ENCODE measurements at regions not wholly inside any gene's neighbourhood (a gene's known extent, or its start where the extent isn't known, plus 50 kb on each side); places are given as distances from the start of the nearest gene placed in this dataset.

GRCh38 chr4:137641544-137641943 lies 109.2 kb upstream of the PCDH18 start:
- TF ChIP-seq, protein P1, sequence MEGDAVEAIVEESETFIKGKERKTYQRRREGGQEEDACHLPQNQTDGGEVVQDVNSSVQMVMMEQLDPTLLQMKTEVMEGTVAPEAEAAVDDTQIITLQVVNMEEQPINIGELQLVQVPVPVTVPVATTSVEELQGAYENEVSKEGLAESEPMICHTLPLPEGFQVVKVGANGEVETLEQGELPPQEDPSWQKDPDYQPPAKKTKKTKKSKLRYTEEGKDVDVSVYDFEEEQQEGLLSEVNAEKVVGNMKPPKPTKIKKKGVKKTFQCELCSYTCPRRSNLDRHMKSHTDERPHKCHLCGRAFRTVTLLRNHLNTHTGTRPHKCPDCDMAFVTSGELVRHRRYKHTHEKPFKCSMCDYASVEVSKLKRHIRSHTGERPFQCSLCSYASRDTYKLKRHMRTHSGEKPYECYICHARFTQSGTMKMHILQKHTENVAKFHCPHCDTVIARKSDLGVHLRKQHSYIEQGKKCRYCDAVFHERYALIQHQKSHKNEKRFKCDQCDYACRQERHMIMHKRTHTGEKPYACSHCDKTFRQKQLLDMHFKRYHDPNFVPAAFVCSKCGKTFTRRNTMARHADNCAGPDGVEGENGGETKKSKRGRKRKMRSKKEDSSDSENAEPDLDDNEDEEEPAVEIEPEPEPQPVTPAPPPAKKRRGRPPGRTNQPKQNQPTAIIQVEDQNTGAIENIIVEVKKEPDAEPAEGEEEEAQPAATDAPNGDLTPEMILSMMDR (IDR thresholded peaks at IDR 0.05) = no peak
- Mint-ChIP-seq H3K36me3 (no peaks in the 10 kb centered on the region), H3K4me1 (no peaks in the 10 kb centered on the region), H3K27ac (no peak overlapping the region), H3K4me3 (no peak overlapping the region), H3K27me3 (ENCODE audit: low read depth in 3 of 3) (peaks cover 0 to 2% (median 0%) of the 10 kb centered on the region in 3 donors), H3K9me3 (no peaks in the 10 kb centered on the region)
- no peaks in the 10 kb centered on the region for H3K79me2 ChIP-seq (ENCODE audit: insufficient read depth, low read length)
- intact Hi-C loops (cut with micrococcal nuclease) = no loop called here
- H3K27me3 ChIP-seq (ENCODE audit: control insufficient read depth in 2 of 2, insufficient read depth in 2 of 2, low read length in 2 of 2) = no peaks in the 10 kb centered on the region
- H3K9me3 ChIP-seq (replicated peaks in 1 of 2; ENCODE audit: control insufficient read depth in 1 of 2, insufficient read depth in 1 of 2, low read length in 2 of 2) = no peaks in the 10 kb centered on the region
- no peak overlapping the region for H3K9ac ChIP-seq (ENCODE audit: insufficient read depth, low read length, poor library complexity, severe bottlenecking)
- H2AFZ ChIP-seq (ENCODE audit: insufficient read depth, low read depth, low read length, poor library complexity, severe bottlenecking) = no peak overlapping the region
- no peaks in the 10 kb centered on the region for H3K4me1 ChIP-seq (ENCODE audit: control insufficient read depth in 1 of 2, insufficient read depth in 2 of 2, low read length in 2 of 2)
- DNase-seq = no peak
- no peak overlapping the region for H3K4me2 ChIP-seq (replicated peaks; ENCODE audit: extremely low read depth, low read length, poor library complexity, severe bottlenecking)
- no peak overlapping the region for H3K27ac ChIP-seq (ENCODE audit: low read depth in 1 of 2, low read length in 2 of 2)
- H3K4me3 ChIP-seq (replicated peaks in 1 of 3; ENCODE audit: low read depth in 2 of 3, low read length in 3 of 3) = no peak overlapping the region
- no peaks in the 10 kb centered on the region for H3K36me3 ChIP-seq (replicated peaks in 1 of 2; ENCODE audit: control insufficient read depth in 1 of 2, insufficient read depth in 2 of 2, low read length in 2 of 2)
- WGBS (ENCODE audit: insufficient coverage) = 100% methylated on average over 1 of the region's 3 CpGs
- no peaks in the 10 kb centered on the region for H4K20me1 ChIP-seq (ENCODE audit: insufficient read depth, low read length)

DNA sequence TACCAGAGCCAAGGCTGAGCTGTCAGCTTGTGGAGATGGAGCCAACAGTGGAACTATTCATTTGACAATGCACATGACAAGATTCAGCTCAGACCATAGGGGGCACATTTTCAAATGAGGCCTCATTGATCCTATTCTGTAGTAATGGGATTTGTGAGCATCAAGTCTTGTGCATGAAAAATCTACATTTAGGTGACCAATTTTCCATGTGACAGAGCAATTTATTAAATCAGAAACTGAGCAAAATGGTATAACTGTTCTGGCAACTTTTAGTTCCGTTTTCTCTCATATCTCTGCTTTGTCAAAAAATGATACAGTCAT lies 108.5 kb upstream of the PCDH18 start:
- no peaks in the 10 kb centered on the region for H3K4me1 ChIP-seq (ENCODE audit: control insufficient read depth in 1 of 2, insufficient read depth in 2 of 2, low read length in 2 of 2)
- H3K27me3 Mint-ChIP-seq (ENCODE audit: low read depth in 3 of 3) = peaks cover 0 to 2% (median 0%) of the 10 kb centered on the region in 3 donors
- no peak overlapping the region for H3K4me3 Mint-ChIP-seq
- TF ChIP-seq, protein P1 (IDR thresholded peaks at IDR 0.05) = no peak
- no peak overlapping the region for H3K27ac ChIP-seq (ENCODE audit: low read depth in 1 of 2, low read length in 2 of 2)
- H3K9me3 ChIP-seq (replicated peaks in 1 of 2; ENCODE audit: control insufficient read depth in 1 of 2, insufficient read depth in 1 of 2, low read length in 2 of 2) = no peaks in the 10 kb centered on the region
- H3K79me2 ChIP-seq (ENCODE audit: insufficient read depth, low read length) = no peaks in the 10 kb centered on the region
- no peaks in the 10 kb centered on the region for H3K36me3 Mint-ChIP-seq
- H3K4me1 Mint-ChIP-seq = no peaks in the 10 kb centered on the region
- no peak overlapping the region for H3K9ac ChIP-seq (ENCODE audit: insufficient read depth, low read length, poor library complexity, severe bottlenecking)
- no peak overlapping the region for H3K27ac Mint-ChIP-seq
- intact Hi-C loops (cut with micrococcal nuclease) = no loop called here
- no CpG with 5 or more reads among the region's 1 CpG for WGBS (ENCODE audit: insufficient coverage)
- no peak for DNase-seq
- no peak overlapping the region for H2AFZ ChIP-seq (ENCODE audit: insufficient read depth, low read depth, low read length, poor library complexity, severe bottlenecking)
- H3K36me3 ChIP-seq (replicated peaks in 1 of 2; ENCODE audit: control insufficient read depth in 1 of 2, insufficient read depth in 2 of 2, low read length in 2 of 2) = no peaks in the 10 kb centered on the region
- H3K4me2 ChIP-seq (replicated peaks; ENCODE audit: extremely low read depth, low read length, poor library complexity, severe bottlenecking) = no peak overlapping the region
- H3K9me3 Mint-ChIP-seq = no peaks in the 10 kb centered on the region
- H3K4me3 ChIP-seq (replicated peaks in 1 of 3; ENCODE audit: low read depth in 2 of 3, low read length in 3 of 3) = no peak overlapping the region
- H3K27me3 ChIP-seq (ENCODE audit: control insufficient read depth in 2 of 2, insufficient read depth in 2 of 2, low read length in 2 of 2) = no peaks in the 10 kb centered on the region
- H4K20me1 ChIP-seq (ENCODE audit: insufficient read depth, low read length) = no peaks in the 10 kb centered on the region
